GM12878 (cell line): ENCODE measurements at regions not wholly inside any gene's neighbourhood (a gene's known extent, or its start where the extent isn't known, plus 50 kb on each side); places are given as distances from the start of the nearest gene placed in this dataset.

Experiments used
- ATAC-seq: fragments of 200-7000 bp; cut with Tn5 transposase; 3 replicates; pipeline ENCODE4 v1.9.1; 2020; ENCODE audit warnings: mild to moderate bottlenecking, moderate library complexity
- BruUV-seq: library from RNA; stranded (reverse); fragments of 400-500 nt; replicated peaks from 2 replicates; lab custom pipeline; 2021; lab: Mats Ljungman, UMichigan
- CTCF ChIA-PET: fragments of 300-600 bp; sonication (Branson Sonifier 250); formaldehyde crosslinking; extraction: SDS; loops from one replicate; lab custom pipeline; 2021; ENCODE audit warnings: inconsistent platforms; lab: Yijun Ruan, JAX
- POLR2A ChIA-PET: fragments of 350-600 bp; formaldehyde crosslinking; extraction: SDS; loops from one replicate; lab custom pipeline; 2021; ENCODE audit warnings: inconsistent platforms; lab: Charles Lee
- RAD21 ChIA-PET: fragments of 300-600 bp; sonication (Branson Sonifier 250); formaldehyde crosslinking; loops from one replicate; lab custom pipeline; 2023; ENCODE audit warnings: antibody characterized with exemption; ENCODE audit not compliant: unreplicated experiment; lab: Charles Lee
- SMC1A ChIA-PET: fragments of 300-600 bp; sonication (Branson Sonifier 250); formaldehyde crosslinking; loops from one replicate; lab custom pipeline; 2023; ENCODE audit not compliant: unreplicated experiment, uncharacterized antibody; lab: Charles Lee
- DNase-seq: peaks from one replicate; pipeline ENCODE4 v3.0.0-alpha.2; 2011; ENCODE audit warnings: low read depth, low spot score
- FAIRE-seq: peaks from 3 replicates; lab custom pipeline; 2011; peaks lifted over from hg19 to GRCh38; lab: Jason Lieb, UNC
- H2AFZ ChIP-seq: 2 replicates; pipeline ENCODE4 v1.6.0; 2011; ENCODE audit warnings: low read depth, low read length, control low read depth; ENCODE audit not compliant: control insufficient read depth
- H3K27ac ChIP-seq: 2 replicates; pipeline ENCODE4 v1.5.1; 2011; ENCODE audit warnings: control low read depth; ENCODE audit not compliant: control insufficient read depth, insufficient read depth
- H3K27me3 ChIP-seq, 2 experiments: replicated peaks in 1 of 2; 2 replicates each; pipeline versions ENCODE4 v1.6.0 to v1.6.1; 2011; ENCODE audit warnings: low read length in 1 of 2; ENCODE audit not compliant: control insufficient read depth in 2 of 2, insufficient read depth in 2 of 2
- H3K36me3 ChIP-seq, 2 experiments: 2 replicates each; pipeline ENCODE4 v1.5.1; 2011; ENCODE audit warnings: low read length in 1 of 2; ENCODE audit not compliant: control insufficient read depth in 2 of 2, insufficient read depth in 2 of 2
- H3K4me1 ChIP-seq: 2 replicates; pipeline ENCODE4 v1.6.1; 2011; ENCODE audit warnings: mild to moderate bottlenecking, low read length, moderate library complexity, mixed read lengths; ENCODE audit not compliant: control insufficient read depth, insufficient read depth
- H3K4me2 ChIP-seq: 2 replicates; pipeline ENCODE4 v1.6.0; 2011; ENCODE audit warnings: control low read depth; ENCODE audit not compliant: control insufficient read depth, insufficient read depth
- H3K4me3 ChIP-seq: fragments of 200-600 bp; sonication (generic); 2 replicates; pipeline ENCODE4 v1.5.1; 2016
- H3K79me2 ChIP-seq: 2 replicates; pipeline ENCODE4 v1.6.0; 2011; ENCODE audit warnings: low read length; ENCODE audit not compliant: control insufficient read depth, insufficient read depth
- H3K9ac ChIP-seq: 2 replicates; pipeline ENCODE4 v1.8.0; 2011; ENCODE audit warnings: low read length, control low read depth, mixed read lengths; ENCODE audit not compliant: control insufficient read depth, insufficient read depth
- H3K9me3 ChIP-seq: replicated peaks from 3 replicates; pipeline ENCODE4 v1.5.1; 2011; ENCODE audit warnings: mild to moderate bottlenecking, low read length; ENCODE audit not compliant: control insufficient read depth, insufficient read depth
- H4K20me1 ChIP-seq: 2 replicates; pipeline ENCODE4 v1.6.0; 2011; ENCODE audit not compliant: control insufficient read depth, insufficient read depth
- ATF2 ChIP-seq: IDR thresholded peaks from 2 replicates; pipeline ENCODE4 v1.6.1; 2012; ENCODE audit warnings: low read length, inconsistent platforms
- BCL11A ChIP-seq: IDR thresholded peaks from 2 replicates; pipeline ENCODE4 v1.6.1; 2011; ENCODE audit warnings: low read depth, low read length
- CBX5 ChIP-seq: sonication (generic); IDR thresholded peaks from 2 replicates; pipeline ENCODE4 v1.6.1; 2016; ENCODE audit warnings: low read depth, moderate library complexity, mild to moderate bottlenecking, inconsistent platforms
- EED ChIP-seq: sonication (generic); IDR thresholded peaks from 2 replicates; pipeline ENCODE4 v1.6.1; 2016; ENCODE audit warnings: antibody characterized with exemption, low read depth
- IKZF1 ChIP-seq: fragments of 450-650 bp; conservative IDR thresholded peaks from 2 replicates; pipeline ENCODE4 v1.6.1; 2017; ENCODE audit warnings: antibody characterized with exemption, mild to moderate bottlenecking
- IKZF2 ChIP-seq, 2 experiments: fragments of 450-650 bp; IDR thresholded peaks; 2 replicates each; pipeline ENCODE4 v1.6.1; 2017; ENCODE audit warnings: mild to moderate bottlenecking in 2 of 2, moderate library complexity in 2 of 2
- IRF4 ChIP-seq: IDR thresholded peaks from 2 replicates; pipeline ENCODE4 v1.6.1; 2011; ENCODE audit warnings: low read depth, low read length
- JUNB ChIP-seq: IDR thresholded peaks from 2 replicates; pipeline ENCODE4 v1.6.1; 2016; ENCODE audit warnings: antibody characterized with exemption, mild to moderate bottlenecking
- MYB ChIP-seq: fragments of 150-350 bp; IDR thresholded peaks from 2 replicates; pipeline ENCODE4 v1.6.1; 2014; ENCODE audit warnings: mild to moderate bottlenecking, low read depth, low read length, borderline replicate concordance
- NFIC ChIP-seq: IDR thresholded peaks from 2 replicates; pipeline ENCODE4 v1.6.1; 2012; ENCODE audit warnings: low read depth, mild to moderate bottlenecking, inconsistent platforms, low read length, moderate library complexity
- PAX5 ChIP-seq: IDR thresholded peaks from 2 replicates; pipeline ENCODE4 v1.6.1; 2011; ENCODE audit warnings: low read depth, low read length, borderline replicate concordance
- RB1 ChIP-seq: fragments of 450-650 bp; formaldehyde crosslinking; IDR thresholded peaks from 2 replicates; pipeline ENCODE4 v1.6.1; 2017; ENCODE audit warnings: mild to moderate bottlenecking, borderline replicate concordance
- RUNX3 ChIP-seq: IDR thresholded peaks from 2 replicates; pipeline ENCODE4 v1.6.1; 2012; ENCODE audit warnings: low read length, inconsistent platforms
- YY1 ChIP-seq: IDR thresholded peaks from 2 replicates; pipeline ENCODE4 v1.6.1; 2011; ENCODE audit warnings: low read depth, mild to moderate bottlenecking, low read length
- ZBTB4 ChIP-seq: fragments of 450-650 bp; formaldehyde crosslinking; IDR thresholded peaks from 2 replicates; pipeline ENCODE4 v1.4.0; 2022; ENCODE audit warnings: mild to moderate bottlenecking, moderate library complexity
- ZBTB40 ChIP-seq: fragments of 450-650 bp; IDR thresholded peaks from 2 replicates; pipeline ENCODE4 v1.6.1; 2016; ENCODE audit warnings: mild to moderate bottlenecking, moderate library complexity, borderline replicate concordance
- WGBS: methylation state at CpG from one replicate; pipeline ENCODE4 v1.1.6; 2016; ENCODE audit warnings: low lambda C conversion rate; ENCODE audit not compliant: insufficient replicate concordance, insufficient coverage; ENCODE audit errors: missing lambda C conversion rate; 5-methylcytosine and 5-hydroxymethylcytosine counted together
- in situ Hi-C: fragments of 300-500 bp; cut with MboI; formaldehyde crosslinking; loops from 9 replicates; pipeline ENCODE4 v1.14.3; 2018; ENCODE audit warnings: mixed read lengths
- intact Hi-C: fragments of 100-400 bp; cut with micrococcal nuclease; formaldehyde crosslinking; loops from one replicate; pipeline ENCODE4 v1.14.2; 2022; ENCODE audit not compliant: unreplicated experiment

- H3K79me2 ChIP-seq = no peaks in the 10 kb centered on the region
- FAIRE-seq = no peak
- TF ChIP-seq IKZF2 (IDR thresholded peaks at IDR 0.05) (0 out of 4 replicates have a peak, but pooled peaks of 1 of the 2 experiments have one; percentile 35), NFIC (peak; percentile 46; the same call in 1 of the 2 replicates), RUNX3 (peak; percentile 68), ZBTB4 (CRISPR knock-in tag) (no peak), YY1 (0 out of 2 replicates have a peak, but pooled peaks have one; percentile 30), IRF4 (peak; percentile 57; the same call in 1 of the 2 replicates), BCL11A (peak; percentile 29; the same call in 1 of the 2 replicates), IKZF1 (0 out of 2 replicates have a peak, but pooled peaks have one; percentile 21), ATF2 (0 out of 2 replicates have a peak, but pooled peaks have one; percentile 14), PAX5 (no peak), ZBTB40 (no peak), CBX5 (no peak), RB1 (no peak), EED (peak; percentile 50; the same call in 1 of the 2 replicates), MYB (no peak), JUNB (peak; percentile 73)
- TF ChIP-seq, all 136 proteins: peak for 10
- H3K9me3 ChIP-seq = no peaks in the 10 kb centered on the region
- ChIA-PET SMC1A (no interaction called here), RAD21 (no interaction called here), POLR2A (no interaction called here), CTCF (no interaction called here)
- no peak overlapping the region for H2AFZ ChIP-seq
- BruUV-seq = no TSS peak
- no peaks in the 10 kb centered on the region for H3K27me3 ChIP-seq
- H3K4me3 ChIP-seq = no peak overlapping the region
- ATAC-seq (peak; percentile 56), DNase-seq (no peak)
- H3K4me1 ChIP-seq = no peaks in the 10 kb centered on the region
- H3K9ac ChIP-seq = no peak overlapping the region
- no peak overlapping the region for H3K4me2 ChIP-seq
- H3K36me3 ChIP-seq = no peaks in the 10 kb centered on the region
- no peaks in the 10 kb centered on the region for H4K20me1 ChIP-seq
- in situ Hi-C loops = no loop called here
- H3K27ac ChIP-seq = no peak overlapping the region
- WGBS = 12% methylated on average over 2 of the region's 2 CpGs
- intact Hi-C loops = no loop called here
Measured at GRCh38 chr12:89210277-89210676, 142.0 kb downstream of the DUSP6 start.
